ENCODE measurements at regions not wholly inside any gene's neighbourhood (a gene's known extent, or its start where the extent isn't known, plus 50 kb on each side); places are given as distances from the start of the nearest gene placed in this dataset.
A peak's percentile ranks its signal among the peaks of the same experiment; 100 is the strongest.

GRCh38 chr10:121405096-121405495 lies 193.1 kb downstream of the FGFR2 start:
- DNase-seq, result no peak

GRCh38 chr10:121405549-121405948 lies 192.7 kb downstream of the FGFR2 start:
- DNase-seq, result no peak

GRCh38 chr10:121405953-121406352 lies 192.3 kb downstream of the FGFR2 start:
- DNase-seq, result no peak

- DNase-seq, result no peak
Observed at GRCh38 chr10:121406823-121407545, 191.3 kb downstream of the FGFR2 start.

GRCh38 chr10:121409466-121410104 lies 188.7 kb downstream of the FGFR2 start:
- no peak for DNase-seq

GRCh38 chr10:121411004-121411403 lies 187.2 kb downstream of the FGFR2 start:
- DNase-seq, result no peak

GRCh38 chr10:121413951-121414350 lies 184.3 kb downstream of the FGFR2 start:
- DNase-seq, result no peak

GRCh38 chr10:121414366-121415062 lies 183.7 kb downstream of the FGFR2 start:
- no peak for DNase-seq

GRCh38 chr10:121415063-121415399 lies 183.2 kb downstream of the FGFR2 start:
- DNase-seq, result no peak

- no peak for DNase-seq
Observed at GRCh38 chr10:121416071-121416470, 182.2 kb downstream of the FGFR2 start.

- DNase-seq, result no peak
Observed at GRCh38 chr10:121417298-121417697, 180.9 kb downstream of the FGFR2 start.

GRCh38 chr10:121418126-121418777 lies 180.0 kb downstream of the FGFR2 start:
- no peak for DNase-seq

GRCh38 chr10:121420006-121420405 lies 178.2 kb downstream of the FGFR2 start:
- DNase-seq, result no peak

- no peak for DNase-seq
Observed at GRCh38 chr10:121422096-121422495, 176.1 kb downstream of the FGFR2 start.

- no peak for DNase-seq
Observed at GRCh38 chr10:121425623-121426022, 172.6 kb downstream of the FGFR2 start.

- peak; percentile 4 for DNase-seq
Observed at GRCh38 chr10:121426307-121426706, 171.9 kb downstream of the FGFR2 start.

All from activated CD4-positive, alpha-beta T cell treated with anti-CD3 and anti-CD28 coated beads, Interleukin-2, Interleukin-6, amounts not matched to agents 100 ng/mL and 50 ng/mL, durations not matched to agents 16 hours and 8 hours (primary cell).